ENCODE measurements at regions not wholly inside any gene's neighbourhood (a gene's known extent, or its start where the extent isn't known, plus 50 kb on each side); places are given as distances from the start of the nearest gene placed in this dataset.
A peak's percentile ranks its signal among the peaks of the same experiment; 100 is the strongest.

- no peak for DNase-seq (ENCODE audit: low read depth)
- TF ChIP-seq CTCF (IDR thresholded peaks at IDR 0.05; ENCODE audit: low read depth, low read length, missing control alignments) = no peak
- in situ Hi-C loops (cut with HindIII; ENCODE audit: low sequenced_read_pairs) = no loop called here
- H3K4me3 ChIP-seq (ENCODE audit: low read depth, low read length) = no peak overlapping the region
Measured at GRCh38 chr11:109609454-109610185, 187.6 kb downstream of the C11orf87 start.

- in situ Hi-C loops (cut with HindIII; ENCODE audit: low sequenced_read_pairs) = no loop called here
- no peak for DNase-seq (ENCODE audit: low read depth)
- TF ChIP-seq CTCF (IDR thresholded peaks at IDR 0.05; ENCODE audit: low read depth, low read length, missing control alignments) = no peak
- no peak overlapping the region for H3K4me3 ChIP-seq (ENCODE audit: low read depth, low read length)
Measured at GRCh38 chr11:109612496-109612895, 190.5 kb downstream of the C11orf87 start.

GRCh38 chr11:109619498-109619897 is 197.5 kb downstream of the C11orf87 start:
- TF ChIP-seq CTCF (IDR thresholded peaks at IDR 0.05; ENCODE audit: low read depth, low read length, missing control alignments) = no peak
- DNase-seq (ENCODE audit: low read depth) = no peak
- no peak overlapping the region for H3K4me3 ChIP-seq (ENCODE audit: low read depth, low read length)
- in situ Hi-C loops (cut with HindIII; ENCODE audit: low sequenced_read_pairs) = no loop called here

- no peak for DNase-seq (ENCODE audit: low read depth)
- no peak overlapping the region for H3K4me3 ChIP-seq (ENCODE audit: low read depth, low read length)
- in situ Hi-C loops (cut with HindIII; ENCODE audit: low sequenced_read_pairs) = no loop called here
- TF ChIP-seq CTCF (IDR thresholded peaks at IDR 0.05; ENCODE audit: low read depth, low read length, missing control alignments) = no peak
Measured at GRCh38 chr11:109629734-109630133, 207.7 kb downstream of the C11orf87 start.

GRCh38 chr11:109641549-109641948 is 219.6 kb downstream of the C11orf87 start:
- in situ Hi-C loops (cut with HindIII; ENCODE audit: low sequenced_read_pairs) = loop anchor here (5.0 kb wide), 1 partner anchor 39 kb away; no protein-coding TSS in a partner anchor
- peak; percentile 51 for DNase-seq (ENCODE audit: low read depth)
- peak; percentile 34 for TF ChIP-seq CTCF (IDR thresholded peaks at IDR 0.05; ENCODE audit: low read depth, low read length, missing control alignments)
- no peak overlapping the region for H3K4me3 ChIP-seq (ENCODE audit: low read depth, low read length)

GRCh38 chr11:109644152-109644551 is 222.2 kb downstream of the C11orf87 start:
- DNase-seq (ENCODE audit: low read depth) = peak; percentile 27
- H3K4me3 ChIP-seq (ENCODE audit: low read depth, low read length) = no peak overlapping the region
- in situ Hi-C loops (cut with HindIII; ENCODE audit: low sequenced_read_pairs) = loop anchor here (5.0 kb wide), 1 partner anchor 42 kb away; no protein-coding TSS in a partner anchor
- no peak for TF ChIP-seq CTCF (IDR thresholded peaks at IDR 0.05; ENCODE audit: low read depth, low read length, missing control alignments)

Measured in astrocyte of the cerebellum (primary cell).